H9 (cell line): ENCODE measurements at regions not wholly inside any gene's neighbourhood (a gene's known extent, or its start where the extent isn't known, plus 50 kb on each side); places are given as distances from the start of the nearest gene placed in this dataset.
A peak's percentile ranks its signal among the peaks of the same experiment; 100 is the strongest.

Source experiments
- DNase-seq: peaks from one replicate; pipeline ENCODE4 v3.0.0-alpha.2; 2017
- H2AFZ ChIP-seq: one replicate; pipeline ENCODE4 v1.6.1; 2013; ENCODE audit warnings: mild to moderate bottlenecking, low read length, control low read depth, moderate library complexity
- H2AK5ac ChIP-seq: 2 replicates; pipeline ENCODE4 v1.6.1; 2013; ENCODE audit warnings: low read length, control low read depth, mixed read lengths; ENCODE audit not compliant: insufficient read length
- H2BK120ac ChIP-seq: one replicate; pipeline ENCODE4 v1.6.1; 2013; ENCODE audit warnings: low read depth, mild to moderate bottlenecking, low read length, control low read depth, inconsistent platforms; ENCODE audit not compliant: poor library complexity, severe bottlenecking
- H2BK12ac ChIP-seq: 2 replicates; pipeline ENCODE4 v1.6.1; 2013; ENCODE audit warnings: low read length, control low read depth, mixed read lengths, low read depth; ENCODE audit not compliant: insufficient read length
- H2BK15ac ChIP-seq: 2 replicates; pipeline ENCODE4 v1.6.1; 2013; ENCODE audit warnings: low read depth, low read length, control low read depth
- H2BK20ac ChIP-seq: one replicate; pipeline ENCODE4 v1.6.1; 2013; ENCODE audit warnings: low read depth, mild to moderate bottlenecking, low read length, control low read depth, inconsistent platforms; ENCODE audit not compliant: poor library complexity, severe bottlenecking
- H2BK5ac ChIP-seq: 2 replicates; pipeline ENCODE4 v1.6.1; 2013; ENCODE audit warnings: low read length, control low read depth, mixed read lengths; ENCODE audit not compliant: insufficient read length
- H3K14ac ChIP-seq: 2 replicates; pipeline ENCODE4 v1.6.1; 2013; ENCODE audit warnings: low read length, control low read depth; ENCODE audit not compliant: insufficient read depth
- H3K18ac ChIP-seq: 2 replicates; pipeline ENCODE4 v1.6.1; 2013; ENCODE audit warnings: low read depth, mild to moderate bottlenecking, mixed read lengths, low read length, control low read depth; ENCODE audit not compliant: insufficient read length
- H3K23ac ChIP-seq: 2 replicates; pipeline ENCODE4 v1.6.1; 2013; ENCODE audit warnings: low read length, control low read depth, mixed read lengths, low read depth; ENCODE audit not compliant: insufficient read length
- H3K23me2 ChIP-seq: 2 replicates; pipeline ENCODE4 v1.6.1; 2013; ENCODE audit warnings: low read depth, mild to moderate bottlenecking, mixed read lengths, low read length, control low read depth; ENCODE audit not compliant: insufficient read length, poor library complexity, severe bottlenecking
- H3K27ac ChIP-seq: 2 replicates; pipeline ENCODE4 v1.5.1; 2013; ENCODE audit warnings: low read length, control low read depth, mixed read lengths, low read depth; ENCODE audit not compliant: insufficient read length
- H3K27me3 ChIP-seq: 2 replicates; pipeline ENCODE4 v1.6.1; 2013; ENCODE audit warnings: low read length, control low read depth, inconsistent platforms; ENCODE audit not compliant: insufficient read depth
- H3K4ac ChIP-seq: 2 replicates; pipeline ENCODE4 v1.6.1; 2013; ENCODE audit warnings: low read depth, mild to moderate bottlenecking, control low read depth, inconsistent platforms, low read length, moderate library complexity
- H3K4me1 ChIP-seq: 2 replicates; pipeline ENCODE4 v1.6.1; 2013; ENCODE audit warnings: low read length, control low read depth, inconsistent platforms; ENCODE audit not compliant: insufficient read depth
- H3K4me2 ChIP-seq: 2 replicates; pipeline ENCODE4 v1.6.1; 2013; ENCODE audit warnings: low read length, control low read depth, mixed read lengths; ENCODE audit not compliant: insufficient read length, insufficient read depth
- H3K56ac ChIP-seq: 2 replicates; pipeline ENCODE4 v1.6.1; 2013; ENCODE audit warnings: low read depth, mild to moderate bottlenecking, mixed read lengths, low read length, control low read depth; ENCODE audit not compliant: insufficient read length
- H3K79me1 ChIP-seq: 2 replicates; pipeline ENCODE4 v1.6.1; 2013; ENCODE audit warnings: low read depth, mild to moderate bottlenecking, moderate library complexity, low read length, control low read depth, inconsistent platforms; ENCODE audit not compliant: insufficient read depth, poor library complexity, severe bottlenecking
- H3K79me2 ChIP-seq: 2 replicates; pipeline ENCODE4 v1.6.1; 2013; ENCODE audit warnings: low read length, control low read depth, inconsistent platforms; ENCODE audit not compliant: insufficient read depth
- H3K9ac ChIP-seq: 2 replicates; pipeline ENCODE4 v1.6.1; 2013; ENCODE audit warnings: low read length, control low read depth, mixed read lengths; ENCODE audit not compliant: insufficient read length; ENCODE audit errors: extremely low read depth
- H3K9me3 ChIP-seq: one replicate; pipeline ENCODE4 v1.6.1; 2013; ENCODE audit warnings: low read depth, low read length, inconsistent platforms; ENCODE audit not compliant: control insufficient read depth
- H3T11ph ChIP-seq: one replicate; pipeline ENCODE4 v1.6.1; 2013; ENCODE audit warnings: mild to moderate bottlenecking, low read length, control low read depth, inconsistent platforms
- H4K20me1 ChIP-seq: one replicate; pipeline ENCODE4 v1.6.1; 2013; ENCODE audit not compliant: control insufficient read depth, insufficient read length, insufficient read depth
- H4K5ac ChIP-seq: 2 replicates; pipeline ENCODE4 v1.6.1; 2013; ENCODE audit warnings: low read depth, mild to moderate bottlenecking, mixed read lengths, low read length, control low read depth; ENCODE audit not compliant: insufficient read length
- H4K8ac ChIP-seq: replicated peaks from 2 replicates; pipeline ENCODE4 v1.6.1; 2013; ENCODE audit warnings: low read length, control low read depth, mixed read lengths, low read depth; ENCODE audit not compliant: insufficient read length
- H4K91ac ChIP-seq: 2 replicates; pipeline ENCODE4 v1.6.1; 2013; ENCODE audit warnings: low read depth, mild to moderate bottlenecking, moderate library complexity, mixed read lengths, low read length, control low read depth; ENCODE audit not compliant: insufficient read length
- H3K27ac Mint-ChIP-seq, 3 experiments: 2 replicates in 2 of 3; 3 replicates in 1 of 3; pipeline ENCODE4 v1.8.0; 2020 to 2021; ENCODE audit warnings: mixed read lengths in 3 of 3, mild to moderate bottlenecking in 1 of 3, moderate library complexity in 1 of 3
- H3K27me3 Mint-ChIP-seq: 2 replicates; pipeline ENCODE4 v1.8.0; 2021; ENCODE audit warnings: low read depth, mild to moderate bottlenecking, moderate library complexity, mixed read lengths
- H3K36me3 Mint-ChIP-seq, 3 experiments: 2 replicates in 2 of 3; 3 replicates in 1 of 3; pipeline ENCODE4 v1.8.0; 2020 to 2021; ENCODE audit warnings: low read depth in 3 of 3, mixed read lengths in 3 of 3; ENCODE audit not compliant: insufficient read depth in 1 of 3
- H3K4me1 Mint-ChIP-seq, 2 experiments: 2 replicates each; pipeline ENCODE4 v1.8.0; 2020; ENCODE audit warnings: mixed read lengths in 2 of 2
- H3K4me3 Mint-ChIP-seq, 2 experiments: 2 replicates in 1 of 2; 3 replicates in 1 of 2; pipeline ENCODE4 v1.8.0; 2020 to 2021; ENCODE audit warnings: mild to moderate bottlenecking in 2 of 2, mixed read lengths in 2 of 2, moderate library complexity in 1 of 2
- H3K9me3 Mint-ChIP-seq, 2 experiments: 2 replicates in 1 of 2; 3 replicates in 1 of 2; pipeline ENCODE4 v1.8.0; 2020; ENCODE audit warnings: mild to moderate bottlenecking in 2 of 2, mixed read lengths in 2 of 2, moderate library complexity in 1 of 2
- WGBS: extraction: QIAGEN DNeasy Blood & Tissue Kit; methylation state at CpG from one replicate; pipeline ENCODE4 v1.1.7; 2013; ENCODE audit warnings: missing lambda C conversion rate, low lambda C conversion rate, mixed read lengths; ENCODE audit not compliant: insufficient read length; ENCODE audit errors: extremely low coverage; 5-methylcytosine and 5-hydroxymethylcytosine counted together
- TF ChIP-seq, protein P1 (sequence below): fragments of 200-600 bp; sonication (generic); conservative IDR thresholded peaks from 3 replicates; pipeline ENCODE4 v1.8.0; 2021; ENCODE audit warnings: antibody characterized with exemption, mild to moderate bottlenecking

DNA sequence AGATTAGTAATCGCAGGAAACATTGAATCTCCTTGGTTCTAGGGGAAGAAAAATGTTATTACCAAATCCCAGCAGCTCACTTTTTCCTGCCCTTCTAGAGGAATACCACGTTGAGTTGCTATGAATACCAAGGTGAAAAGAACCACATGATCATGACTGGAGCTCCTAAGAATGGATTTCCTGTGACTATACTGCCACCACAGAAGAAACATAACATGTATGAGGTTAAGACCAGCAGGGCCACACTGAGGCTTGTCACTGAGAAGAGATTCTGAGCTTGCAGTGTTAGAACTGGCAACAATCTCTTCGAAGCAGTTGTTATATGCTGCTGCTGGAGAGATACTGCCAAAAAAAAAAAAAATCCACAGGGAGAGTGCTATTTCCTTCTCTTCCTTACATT lies 1235.3 kb downstream of the FSTL5 start:
- no CpG with 5 or more reads among the region's 3 CpGs for WGBS
- Mint-ChIP-seq H3K27me3 (no peaks in the 10 kb centered on the region), H3K27ac (0 out of 7 replicates have a peak overlapping the region, but pooled peaks of 1 of the 3 experiments have one; percentile 15), H3K4me1 (no peaks in the 10 kb centered on the region), H3K9me3 (no peaks in the 10 kb centered on the region), H3K4me3 (no peak overlapping the region), H3K36me3 (no peaks in the 10 kb centered on the region)
- no peaks in the 10 kb centered on the region for H3K4me1 ChIP-seq
- no peak overlapping the region for H3K18ac ChIP-seq
- H2BK15ac ChIP-seq, result no peak overlapping the region
- no peak overlapping the region for H3K4ac ChIP-seq
- H2BK12ac ChIP-seq, result no peak overlapping the region
- no peak overlapping the region for H2BK120ac ChIP-seq
- no peaks in the 10 kb centered on the region for H3K79me1 ChIP-seq
- H2BK20ac ChIP-seq, result no peak overlapping the region
- no peak overlapping the region for H4K8ac ChIP-seq
- H2AK5ac ChIP-seq, result no peak overlapping the region
- H3K23ac ChIP-seq, result no peak overlapping the region
- H2BK5ac ChIP-seq, result no peak overlapping the region
- H3K14ac ChIP-seq, result no peak overlapping the region
- no peak overlapping the region for H3K27ac ChIP-seq
- no peak overlapping the region for H3K4me2 ChIP-seq
- no peak overlapping the region for H3K9ac ChIP-seq
- H3K56ac ChIP-seq, result no peak overlapping the region
- no peaks in the 10 kb centered on the region for H4K20me1 ChIP-seq
- no peaks in the 10 kb centered on the region for H3K27me3 ChIP-seq
- TF ChIP-seq, protein P1, sequence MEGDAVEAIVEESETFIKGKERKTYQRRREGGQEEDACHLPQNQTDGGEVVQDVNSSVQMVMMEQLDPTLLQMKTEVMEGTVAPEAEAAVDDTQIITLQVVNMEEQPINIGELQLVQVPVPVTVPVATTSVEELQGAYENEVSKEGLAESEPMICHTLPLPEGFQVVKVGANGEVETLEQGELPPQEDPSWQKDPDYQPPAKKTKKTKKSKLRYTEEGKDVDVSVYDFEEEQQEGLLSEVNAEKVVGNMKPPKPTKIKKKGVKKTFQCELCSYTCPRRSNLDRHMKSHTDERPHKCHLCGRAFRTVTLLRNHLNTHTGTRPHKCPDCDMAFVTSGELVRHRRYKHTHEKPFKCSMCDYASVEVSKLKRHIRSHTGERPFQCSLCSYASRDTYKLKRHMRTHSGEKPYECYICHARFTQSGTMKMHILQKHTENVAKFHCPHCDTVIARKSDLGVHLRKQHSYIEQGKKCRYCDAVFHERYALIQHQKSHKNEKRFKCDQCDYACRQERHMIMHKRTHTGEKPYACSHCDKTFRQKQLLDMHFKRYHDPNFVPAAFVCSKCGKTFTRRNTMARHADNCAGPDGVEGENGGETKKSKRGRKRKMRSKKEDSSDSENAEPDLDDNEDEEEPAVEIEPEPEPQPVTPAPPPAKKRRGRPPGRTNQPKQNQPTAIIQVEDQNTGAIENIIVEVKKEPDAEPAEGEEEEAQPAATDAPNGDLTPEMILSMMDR, result no peak
- no peak overlapping the region for H3T11ph ChIP-seq
- DNase-seq, result no peak
- no peak overlapping the region for H4K91ac ChIP-seq
- H3K79me2 ChIP-seq, result no peaks in the 10 kb centered on the region
- H4K5ac ChIP-seq, result no peak overlapping the region
- peak overlapping the region; percentile 22 for H2AFZ ChIP-seq
- no peaks in the 10 kb centered on the region for H3K23me2 ChIP-seq
- H3K9me3 ChIP-seq, result no peaks in the 10 kb centered on the region
